Kidney epithelial cell (primary cell): ENCODE measurements at regions not wholly inside any gene's neighbourhood (a gene's known extent, or its start where the extent isn't known, plus 50 kb on each side); places are given as distances from the start of the nearest gene placed in this dataset.

Experiments used
- DNase-seq: peaks from one replicate; pipeline ENCODE4 v3.0.0-alpha.2; 2010; ENCODE audit warnings: low read depth
- H3K27me3 ChIP-seq: 2 replicates; pipeline ENCODE4 v1.6.0; 2011; ENCODE audit warnings: low read length; ENCODE audit not compliant: control insufficient read depth, insufficient read depth
- H3K36me3 ChIP-seq: 2 replicates; pipeline ENCODE4 v1.5.1; 2011; ENCODE audit warnings: low read length; ENCODE audit not compliant: control insufficient read depth, insufficient read depth
- H3K4me3 ChIP-seq: 2 replicates; pipeline ENCODE4 v1.5.1; 2011; ENCODE audit warnings: low read depth, mild to moderate bottlenecking, control low read depth, low read length
- TF ChIP-seq, protein P1 (sequence below): IDR thresholded peaks from 2 replicates; pipeline ENCODE4 v1.5.1; 2011; ENCODE audit warnings: mild to moderate bottlenecking, moderate library complexity, low read length, control low read depth, inconsistent platforms; ENCODE audit not compliant: insufficient read depth, poor library complexity, severe bottlenecking

DNA sequence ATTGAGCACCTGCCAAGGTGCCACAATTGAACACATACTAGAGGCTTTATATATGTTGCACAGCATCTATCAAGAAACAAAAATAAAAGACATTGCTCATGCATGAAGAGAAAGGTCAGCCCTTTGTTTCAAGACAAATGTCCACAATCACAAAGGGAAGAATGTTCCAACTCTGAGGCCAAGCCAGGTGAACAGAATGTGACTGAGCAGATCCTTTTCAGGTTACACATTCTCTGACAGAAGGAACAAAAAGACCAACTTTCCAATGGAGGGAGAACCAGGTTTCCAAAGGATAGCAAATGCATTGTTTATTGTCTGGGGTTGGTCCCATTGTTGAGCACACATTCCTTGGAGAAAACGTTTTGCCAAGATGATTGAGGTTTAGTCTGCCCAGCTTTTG is 50.2 kb upstream of the FAM174B start:
- TF ChIP-seq, protein P1, sequence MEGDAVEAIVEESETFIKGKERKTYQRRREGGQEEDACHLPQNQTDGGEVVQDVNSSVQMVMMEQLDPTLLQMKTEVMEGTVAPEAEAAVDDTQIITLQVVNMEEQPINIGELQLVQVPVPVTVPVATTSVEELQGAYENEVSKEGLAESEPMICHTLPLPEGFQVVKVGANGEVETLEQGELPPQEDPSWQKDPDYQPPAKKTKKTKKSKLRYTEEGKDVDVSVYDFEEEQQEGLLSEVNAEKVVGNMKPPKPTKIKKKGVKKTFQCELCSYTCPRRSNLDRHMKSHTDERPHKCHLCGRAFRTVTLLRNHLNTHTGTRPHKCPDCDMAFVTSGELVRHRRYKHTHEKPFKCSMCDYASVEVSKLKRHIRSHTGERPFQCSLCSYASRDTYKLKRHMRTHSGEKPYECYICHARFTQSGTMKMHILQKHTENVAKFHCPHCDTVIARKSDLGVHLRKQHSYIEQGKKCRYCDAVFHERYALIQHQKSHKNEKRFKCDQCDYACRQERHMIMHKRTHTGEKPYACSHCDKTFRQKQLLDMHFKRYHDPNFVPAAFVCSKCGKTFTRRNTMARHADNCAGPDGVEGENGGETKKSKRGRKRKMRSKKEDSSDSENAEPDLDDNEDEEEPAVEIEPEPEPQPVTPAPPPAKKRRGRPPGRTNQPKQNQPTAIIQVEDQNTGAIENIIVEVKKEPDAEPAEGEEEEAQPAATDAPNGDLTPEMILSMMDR, result no peak
- no peak overlapping the region for H3K4me3 ChIP-seq
- DNase-seq, result no peak
- H3K27me3 ChIP-seq, result no peaks in the 10 kb centered on the region
- H3K36me3 ChIP-seq, result no peaks in the 10 kb centered on the region

DNA sequence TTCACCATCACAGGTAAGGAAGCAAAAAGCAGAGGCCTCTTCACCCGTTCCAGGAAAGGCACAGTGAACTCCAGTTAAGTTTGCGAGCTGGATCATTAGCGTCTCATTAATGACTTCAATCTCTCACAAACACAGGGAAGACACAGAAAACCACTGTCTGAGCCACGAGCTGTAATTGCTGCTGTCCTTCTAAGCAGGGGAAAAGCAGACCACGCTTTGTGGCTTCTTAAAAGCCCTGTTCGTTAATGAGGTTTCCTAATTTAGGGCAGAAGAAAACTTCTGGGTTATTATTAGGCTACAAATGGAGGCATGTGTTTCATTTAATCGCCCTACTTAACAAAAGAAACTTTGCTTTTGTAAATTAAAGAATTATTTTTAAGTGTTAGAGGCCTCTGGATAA is 50.6 kb upstream of the FAM174B start:
- TF ChIP-seq, protein P1, result no peak
- Histone ChIP-seq H3K36me3 (no peaks in the 10 kb centered on the region), H3K27me3 (no peaks in the 10 kb centered on the region), H3K4me3 (no peak overlapping the region)
- no peak for DNase-seq

DNA sequence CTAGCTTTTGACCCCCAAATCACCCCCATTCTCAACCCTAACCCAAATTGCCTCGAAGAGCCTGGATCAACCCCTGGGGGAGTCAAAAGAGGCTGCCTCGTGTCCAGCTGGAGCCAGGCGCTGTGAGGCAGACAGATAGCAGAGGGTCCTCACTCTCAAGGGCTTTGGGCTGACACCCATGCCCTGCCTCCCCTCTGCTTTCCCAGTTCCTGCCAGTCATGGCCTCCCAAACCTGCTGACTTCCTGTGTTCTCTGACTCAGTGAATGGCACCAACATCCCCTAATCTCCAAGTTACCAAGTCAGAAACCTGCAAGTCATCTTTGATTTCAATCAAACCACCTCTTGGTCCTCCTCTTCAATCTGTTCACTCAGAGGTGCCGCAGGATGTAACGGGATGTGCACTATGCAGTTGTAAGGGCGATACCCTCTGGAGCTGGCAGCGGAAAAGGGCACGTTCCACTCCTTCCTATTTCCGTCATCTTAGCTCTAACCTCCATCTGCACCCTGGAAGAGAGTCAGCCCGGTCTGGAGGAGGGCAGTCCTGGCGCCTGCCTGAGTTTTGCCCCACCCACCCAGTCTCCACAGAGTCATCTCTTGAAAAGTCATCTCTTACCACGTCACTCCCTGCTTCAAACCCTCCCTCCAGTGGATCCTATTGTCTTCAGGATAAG is 52.4 kb upstream of the FAM174B start:
- DNase-seq, result no peak
- no peaks in the 10 kb centered on the region for H3K27me3 ChIP-seq

DNA sequence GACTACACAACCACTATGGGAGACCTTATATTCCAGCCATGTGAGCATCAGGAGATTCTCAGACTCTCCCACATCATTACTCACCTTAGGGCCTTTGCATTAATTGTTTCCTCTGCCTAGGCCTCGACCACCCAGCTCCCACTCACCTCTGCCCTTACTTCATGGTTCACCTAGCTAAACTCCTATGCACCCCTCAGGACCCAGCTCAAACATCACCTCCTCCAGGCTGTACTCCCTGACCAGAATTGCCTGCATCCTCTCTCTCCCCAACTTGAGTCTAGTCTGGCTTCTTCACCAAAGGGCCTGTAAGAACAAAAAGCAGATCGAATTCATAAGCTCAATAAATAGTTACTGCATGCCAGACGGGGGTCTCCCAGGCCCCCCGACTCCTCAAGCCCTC is 53.1 kb upstream of the FAM174B start:
- no peak for DNase-seq
- no peak overlapping the region for H3K4me3 ChIP-seq
- no peaks in the 10 kb centered on the region for H3K27me3 ChIP-seq
- TF ChIP-seq, protein P1, result no peak
- H3K36me3 ChIP-seq, result no peaks in the 10 kb centered on the region

More for the DNA sequence above, 52.4 kb upstream of the FAM174B start:
- no peak overlapping the region for H3K4me3 ChIP-seq
- TF ChIP-seq, protein P1, result no peak
- no peaks in the 10 kb centered on the region for H3K36me3 ChIP-seq

DNA sequence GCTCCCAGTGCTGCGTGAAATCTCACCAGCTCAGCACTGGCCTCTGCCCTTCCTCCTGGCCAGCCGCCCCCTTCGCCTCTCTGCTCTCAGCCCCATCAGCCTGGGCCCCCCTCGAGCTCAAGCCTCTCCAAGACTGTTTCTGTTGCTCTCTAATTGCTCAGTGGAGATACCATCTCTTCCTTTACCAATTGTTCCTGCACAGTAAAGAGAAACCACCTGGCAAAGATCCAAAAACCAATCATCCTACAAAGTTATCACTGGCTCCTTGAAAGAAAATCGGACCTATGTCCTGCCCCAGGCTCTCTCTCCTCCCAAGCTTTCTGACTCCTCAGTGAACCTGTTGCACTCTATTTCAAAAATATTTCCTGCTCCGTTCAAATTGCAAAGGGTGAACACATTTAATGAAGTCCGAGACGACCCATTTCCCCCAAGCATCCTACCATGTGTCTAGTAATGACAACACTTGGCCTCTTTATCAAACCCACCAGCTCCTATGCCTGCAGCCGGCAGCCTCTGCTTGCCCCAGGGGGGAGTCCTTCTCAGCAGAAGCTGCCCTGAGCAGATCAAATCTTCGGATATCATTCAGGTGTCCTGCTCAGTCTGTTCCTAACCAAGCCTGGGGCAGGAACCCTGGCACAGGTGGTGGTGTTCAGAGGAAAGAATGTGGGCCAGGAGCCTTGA is 53.7 kb upstream of the FAM174B start:
- Histone ChIP-seq H3K4me3 (no peak overlapping the region), H3K36me3 (no peaks in the 10 kb centered on the region), H3K27me3 (no peaks in the 10 kb centered on the region)
- TF ChIP-seq, protein P1, result no peak
- no peak for DNase-seq
